ENCODE measurements at regions not wholly inside any gene's neighbourhood (a gene's known extent, or its start where the extent isn't known, plus 50 kb on each side); places are given as distances from the start of the nearest gene placed in this dataset.

DNA sequence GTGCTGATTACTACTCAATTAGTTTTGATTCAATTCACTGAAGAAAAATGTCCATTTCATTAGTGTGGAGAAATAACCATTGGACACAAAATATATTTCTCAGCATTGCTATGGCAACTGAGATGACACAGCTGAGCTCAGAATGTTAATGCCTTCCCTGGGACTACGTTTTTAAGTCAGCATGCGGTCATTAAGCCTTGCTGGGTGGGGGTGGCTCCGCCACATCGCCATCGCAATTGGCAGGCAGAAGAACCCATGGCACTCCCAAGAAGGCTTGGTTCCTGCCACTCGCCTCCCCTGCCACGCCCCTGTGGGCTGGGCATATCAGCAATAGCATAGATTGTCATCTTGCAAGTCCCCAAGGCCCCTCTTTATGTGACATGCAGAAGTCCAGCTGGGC lies 256.7 kb upstream of the CAMK1G start:
- Histone ChIP-seq H3K4me2 (ENCODE audit: low read length) (no peak overlapping the region), H3K79me2 (replicated peaks; ENCODE audit: insufficient read depth, low read length) (no peaks in the 10 kb centered on the region), H2AFZ (ENCODE audit: low read depth, low read length) (no peak overlapping the region), H4K20me1 (ENCODE audit: insufficient read depth) (no peaks in the 10 kb centered on the region), H3K9me2 (ENCODE audit: insufficient read depth, low read length) (no peaks in the 10 kb centered on the region), H3K4me3 (ENCODE audit: low read length) (peak overlapping the region; percentile 3), H3K36me3 (ENCODE audit: insufficient read depth, low read length) (no peaks in the 10 kb centered on the region), H3F3A (ENCODE audit: insufficient read depth, low read length, poor library complexity, severe bottlenecking) (peaks cover 6% of the 10 kb centered on the region), H3K9me3 (ENCODE audit: low read length) (no peaks in the 10 kb centered on the region), H3K27ac (ENCODE audit: low read length) (peak overlapping the region; percentile 48), H3K27me3 (ENCODE audit: insufficient read depth, low read depth, low read length) (no peaks in the 10 kb centered on the region), H3K9ac (ENCODE audit: low read length) (no peak overlapping the region)
- TF ChIP-seq TAF1 (IDR thresholded peaks at IDR 0.05; ENCODE audit: low read depth) (no peak), MXI1 (conservative IDR thresholded peaks at IDR 0.05; ENCODE audit: poor library complexity, severe bottlenecking) (peak; percentile 20), EP300 (conservative IDR thresholded peaks at IDR 0.05; ENCODE audit: poor library complexity, severe bottlenecking) (peak; percentile 65)

DNA sequence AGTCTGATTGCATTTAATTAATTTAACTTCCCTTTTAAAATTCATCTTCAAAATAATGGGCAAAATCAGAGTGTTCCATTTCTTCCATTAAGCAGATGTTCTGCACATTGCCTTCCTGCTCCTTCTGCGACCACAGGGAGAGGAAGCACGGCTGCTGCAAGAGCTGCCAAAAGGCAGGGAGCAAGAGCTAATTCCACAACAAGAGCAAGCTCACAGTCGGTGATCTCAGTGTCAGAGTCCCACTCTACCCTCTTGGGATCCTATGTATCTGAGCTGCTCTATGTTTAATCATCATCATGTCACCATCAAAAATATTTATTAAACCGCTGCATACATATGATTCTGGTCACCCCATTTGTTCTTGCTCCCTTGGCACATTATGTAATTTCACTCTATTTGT lies 255.3 kb upstream of the CAMK1G start:
- Histone ChIP-seq H3K9ac (ENCODE audit: low read length) (no peak overlapping the region), H3K27me3 (ENCODE audit: insufficient read depth, low read depth, low read length) (no peaks in the 10 kb centered on the region), H2AFZ (ENCODE audit: low read depth, low read length) (no peak overlapping the region), H3K9me2 (ENCODE audit: insufficient read depth, low read length) (no peaks in the 10 kb centered on the region), H3K4me2 (ENCODE audit: low read length) (no peak overlapping the region), H3K9me3 (ENCODE audit: low read length) (no peaks in the 10 kb centered on the region), H3K4me3 (ENCODE audit: low read length) (no peak overlapping the region), H3F3A (ENCODE audit: insufficient read depth, low read length, poor library complexity, severe bottlenecking) (peaks cover 6% of the 10 kb centered on the region), H3K27ac (ENCODE audit: low read length) (no peak overlapping the region), H3K79me2 (replicated peaks; ENCODE audit: insufficient read depth, low read length) (no peaks in the 10 kb centered on the region), H4K20me1 (ENCODE audit: insufficient read depth) (no peaks in the 10 kb centered on the region), H3K36me3 (ENCODE audit: insufficient read depth, low read length) (no peaks in the 10 kb centered on the region)
- TF ChIP-seq, protein P1, sequence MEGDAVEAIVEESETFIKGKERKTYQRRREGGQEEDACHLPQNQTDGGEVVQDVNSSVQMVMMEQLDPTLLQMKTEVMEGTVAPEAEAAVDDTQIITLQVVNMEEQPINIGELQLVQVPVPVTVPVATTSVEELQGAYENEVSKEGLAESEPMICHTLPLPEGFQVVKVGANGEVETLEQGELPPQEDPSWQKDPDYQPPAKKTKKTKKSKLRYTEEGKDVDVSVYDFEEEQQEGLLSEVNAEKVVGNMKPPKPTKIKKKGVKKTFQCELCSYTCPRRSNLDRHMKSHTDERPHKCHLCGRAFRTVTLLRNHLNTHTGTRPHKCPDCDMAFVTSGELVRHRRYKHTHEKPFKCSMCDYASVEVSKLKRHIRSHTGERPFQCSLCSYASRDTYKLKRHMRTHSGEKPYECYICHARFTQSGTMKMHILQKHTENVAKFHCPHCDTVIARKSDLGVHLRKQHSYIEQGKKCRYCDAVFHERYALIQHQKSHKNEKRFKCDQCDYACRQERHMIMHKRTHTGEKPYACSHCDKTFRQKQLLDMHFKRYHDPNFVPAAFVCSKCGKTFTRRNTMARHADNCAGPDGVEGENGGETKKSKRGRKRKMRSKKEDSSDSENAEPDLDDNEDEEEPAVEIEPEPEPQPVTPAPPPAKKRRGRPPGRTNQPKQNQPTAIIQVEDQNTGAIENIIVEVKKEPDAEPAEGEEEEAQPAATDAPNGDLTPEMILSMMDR (IDR thresholded peaks at IDR 0.05; ENCODE audit: poor library complexity, severe bottlenecking), result no peak
- TF ChIP-seq SMC3 (conservative IDR thresholded peaks at IDR 0.05; ENCODE audit: poor library complexity) (no peak), POLR2AphosphoS5 (IDR thresholded peaks at IDR 0.05) (no peak), EZH2 (IDR thresholded peaks at IDR 0.05; ENCODE audit: borderline replicate concordance, insufficient read depth, low read length, poor library complexity, severe bottlenecking) (no peak), RAD21 (conservative IDR thresholded peaks at IDR 0.05) (no peak)

DNA sequence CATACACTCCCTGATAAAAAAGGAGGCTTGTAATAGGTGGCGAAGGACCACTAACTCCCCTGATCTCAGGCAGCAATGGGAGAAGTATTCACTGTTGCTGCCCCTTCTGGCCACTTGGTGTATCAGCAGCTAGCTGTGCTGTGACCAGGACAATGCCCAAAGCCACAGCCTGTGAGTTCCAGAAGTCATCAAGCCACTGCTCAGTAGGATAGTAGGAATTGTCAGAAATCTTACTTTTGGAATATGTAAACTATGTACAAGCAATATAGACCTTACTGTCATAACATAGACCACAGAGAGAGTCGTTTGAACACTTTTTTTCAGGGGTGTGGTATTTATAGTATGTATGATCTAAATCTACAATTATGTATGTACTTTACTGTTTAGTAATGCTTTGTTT lies 248.3 kb upstream of the CAMK1G start:
- TF ChIP-seq, protein P2, sequence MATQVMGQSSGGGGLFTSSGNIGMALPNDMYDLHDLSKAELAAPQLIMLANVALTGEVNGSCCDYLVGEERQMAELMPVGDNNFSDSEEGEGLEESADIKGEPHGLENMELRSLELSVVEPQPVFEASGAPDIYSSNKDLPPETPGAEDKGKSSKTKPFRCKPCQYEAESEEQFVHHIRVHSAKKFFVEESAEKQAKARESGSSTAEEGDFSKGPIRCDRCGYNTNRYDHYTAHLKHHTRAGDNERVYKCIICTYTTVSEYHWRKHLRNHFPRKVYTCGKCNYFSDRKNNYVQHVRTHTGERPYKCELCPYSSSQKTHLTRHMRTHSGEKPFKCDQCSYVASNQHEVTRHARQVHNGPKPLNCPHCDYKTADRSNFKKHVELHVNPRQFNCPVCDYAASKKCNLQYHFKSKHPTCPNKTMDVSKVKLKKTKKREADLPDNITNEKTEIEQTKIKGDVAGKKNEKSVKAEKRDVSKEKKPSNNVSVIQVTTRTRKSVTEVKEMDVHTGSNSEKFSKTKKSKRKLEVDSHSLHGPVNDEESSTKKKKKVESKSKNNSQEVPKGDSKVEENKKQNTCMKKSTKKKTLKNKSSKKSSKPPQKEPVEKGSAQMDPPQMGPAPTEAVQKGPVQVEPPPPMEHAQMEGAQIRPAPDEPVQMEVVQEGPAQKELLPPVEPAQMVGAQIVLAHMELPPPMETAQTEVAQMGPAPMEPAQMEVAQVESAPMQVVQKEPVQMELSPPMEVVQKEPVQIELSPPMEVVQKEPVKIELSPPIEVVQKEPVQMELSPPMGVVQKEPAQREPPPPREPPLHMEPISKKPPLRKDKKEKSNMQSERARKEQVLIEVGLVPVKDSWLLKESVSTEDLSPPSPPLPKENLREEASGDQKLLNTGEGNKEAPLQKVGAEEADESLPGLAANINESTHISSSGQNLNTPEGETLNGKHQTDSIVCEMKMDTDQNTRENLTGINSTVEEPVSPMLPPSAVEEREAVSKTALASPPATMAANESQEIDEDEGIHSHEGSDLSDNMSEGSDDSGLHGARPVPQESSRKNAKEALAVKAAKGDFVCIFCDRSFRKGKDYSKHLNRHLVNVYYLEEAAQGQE (IDR thresholded peaks at IDR 0.05; ENCODE audit: borderline replicate concordance), result no peak
- TF ChIP-seq, protein P1 (IDR thresholded peaks at IDR 0.05; ENCODE audit: poor library complexity, severe bottlenecking), result peak; percentile 59
- TF ChIP-seq SMC3 (conservative IDR thresholded peaks at IDR 0.05; ENCODE audit: poor library complexity) (peak; percentile 19), EP300 (conservative IDR thresholded peaks at IDR 0.05; ENCODE audit: poor library complexity, severe bottlenecking) (no peak), POLR2AphosphoS5 (IDR thresholded peaks at IDR 0.05) (no peak), TAF1 (IDR thresholded peaks at IDR 0.05; ENCODE audit: low read depth) (no peak), RAD21 (conservative IDR thresholded peaks at IDR 0.05) (no peak), MXI1 (conservative IDR thresholded peaks at IDR 0.05; ENCODE audit: poor library complexity, severe bottlenecking) (no peak), EZH2 (IDR thresholded peaks at IDR 0.05; ENCODE audit: borderline replicate concordance, insufficient read depth, low read length, poor library complexity, severe bottlenecking) (no peak)
- Histone ChIP-seq H2AFZ (ENCODE audit: low read depth, low read length) (no peak overlapping the region), H3K27ac (ENCODE audit: low read length) (no peak overlapping the region), H3K4me3 (ENCODE audit: low read length) (no peak overlapping the region), H3K9me3 (ENCODE audit: low read length) (no peaks in the 10 kb centered on the region), H3F3A (ENCODE audit: insufficient read depth, low read length, poor library complexity, severe bottlenecking) (no peaks in the 10 kb centered on the region), H3K36me3 (ENCODE audit: insufficient read depth, low read length) (no peaks in the 10 kb centered on the region), H3K9me2 (ENCODE audit: insufficient read depth, low read length) (no peaks in the 10 kb centered on the region), H3K4me2 (ENCODE audit: low read length) (no peak overlapping the region), H3K9ac (ENCODE audit: low read length) (no peak overlapping the region), H3K27me3 (ENCODE audit: insufficient read depth, low read depth, low read length) (no peaks in the 10 kb centered on the region), H4K20me1 (ENCODE audit: insufficient read depth) (no peaks in the 10 kb centered on the region), H3K79me2 (replicated peaks; ENCODE audit: insufficient read depth, low read length) (no peaks in the 10 kb centered on the region)
